ENCODE measurements at regions not wholly inside any gene's neighbourhood (a gene's known extent, or its start where the extent isn't known, plus 50 kb on each side); places are given as distances from the start of the nearest gene placed in this dataset.

- 72 to 75% methylated on average over 2 of the region's 2 CpGs for WGBS, 2 donors
- intact Hi-C loops (cut with DNase I; ENCODE audit: low total_unique reads), result no loop called here
Measured at GRCh38 chr9:2904242-2904930, 60.5 kb upstream of the PUM3 start.

More at GRCh38 chr9:2904242-2904930, 60.5 kb upstream of the PUM3 start:
- Histone ChIP-seq H3K36me3 (ENCODE audit: low read depth, missing control alignments) (no peaks in the 10 kb centered on the region), H3K4me3 (no peak overlapping the region), H3K27ac (no peak overlapping the region), H3K27me3 (no peaks in the 10 kb centered on the region), H3K9me3 (no peaks in the 10 kb centered on the region), H3K4me1 (no peaks in the 10 kb centered on the region)
- TF ChIP-seq POLR2A (IDR thresholded peaks at IDR 0.05) (no peak), CTCF (IDR thresholded peaks at IDR 0.05) (no peak)
- DNase-seq, result no peak

Data from testis (tissue), 2 donors.